NB4 (cell line): ENCODE measurements at regions not wholly inside any gene's neighbourhood (a gene's known extent, or its start where the extent isn't known, plus 50 kb on each side); places are given as distances from the start of the nearest gene placed in this dataset.

Source experiments
- MYC ChIP-seq: IDR thresholded peaks from 2 replicates; pipeline ENCODE4 v1.6.1; 2011; ENCODE audit warnings: low read depth, low read length
- POLR2A ChIP-seq: IDR thresholded peaks from 2 replicates; pipeline ENCODE4 v1.6.1; 2011; ENCODE audit warnings: mild to moderate bottlenecking; ENCODE audit not compliant: insufficient read length; ENCODE audit errors: extremely low read depth
- TF ChIP-seq, protein P1 (sequence below): IDR thresholded peaks from one replicate; pipeline ENCODE4 v1.5.1; 2012; ENCODE audit warnings: low read depth, low read length
- TF ChIP-seq, protein P2 (sequence below): IDR thresholded peaks from 2 replicates; pipeline ENCODE4 v1.6.1; 2011; ENCODE audit warnings: low read depth, low read length

DNA sequence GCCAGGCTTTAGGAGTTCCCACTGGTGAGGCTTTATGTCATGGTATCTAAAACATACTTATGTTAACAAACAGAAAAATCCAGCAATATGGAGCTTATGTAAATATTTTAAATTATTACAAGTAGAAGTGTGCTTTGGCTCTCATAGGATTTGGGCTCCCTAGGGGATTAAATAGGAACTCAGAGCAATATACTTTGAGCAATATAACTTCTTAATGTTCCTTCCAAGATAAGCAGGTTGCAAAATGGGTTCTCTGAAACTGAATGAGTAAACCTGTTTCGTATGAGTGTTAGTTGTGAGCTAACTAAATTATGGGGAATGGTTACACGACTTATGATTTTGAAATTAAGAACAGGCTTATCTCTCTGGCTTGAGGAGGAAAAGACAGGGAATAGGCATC, 366.1 kb upstream of the ZNF385D start:
- TF ChIP-seq, protein P1, sequence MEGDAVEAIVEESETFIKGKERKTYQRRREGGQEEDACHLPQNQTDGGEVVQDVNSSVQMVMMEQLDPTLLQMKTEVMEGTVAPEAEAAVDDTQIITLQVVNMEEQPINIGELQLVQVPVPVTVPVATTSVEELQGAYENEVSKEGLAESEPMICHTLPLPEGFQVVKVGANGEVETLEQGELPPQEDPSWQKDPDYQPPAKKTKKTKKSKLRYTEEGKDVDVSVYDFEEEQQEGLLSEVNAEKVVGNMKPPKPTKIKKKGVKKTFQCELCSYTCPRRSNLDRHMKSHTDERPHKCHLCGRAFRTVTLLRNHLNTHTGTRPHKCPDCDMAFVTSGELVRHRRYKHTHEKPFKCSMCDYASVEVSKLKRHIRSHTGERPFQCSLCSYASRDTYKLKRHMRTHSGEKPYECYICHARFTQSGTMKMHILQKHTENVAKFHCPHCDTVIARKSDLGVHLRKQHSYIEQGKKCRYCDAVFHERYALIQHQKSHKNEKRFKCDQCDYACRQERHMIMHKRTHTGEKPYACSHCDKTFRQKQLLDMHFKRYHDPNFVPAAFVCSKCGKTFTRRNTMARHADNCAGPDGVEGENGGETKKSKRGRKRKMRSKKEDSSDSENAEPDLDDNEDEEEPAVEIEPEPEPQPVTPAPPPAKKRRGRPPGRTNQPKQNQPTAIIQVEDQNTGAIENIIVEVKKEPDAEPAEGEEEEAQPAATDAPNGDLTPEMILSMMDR: no peak
- no peak for TF ChIP-seq POLR2A
- TF ChIP-seq, protein P2, sequence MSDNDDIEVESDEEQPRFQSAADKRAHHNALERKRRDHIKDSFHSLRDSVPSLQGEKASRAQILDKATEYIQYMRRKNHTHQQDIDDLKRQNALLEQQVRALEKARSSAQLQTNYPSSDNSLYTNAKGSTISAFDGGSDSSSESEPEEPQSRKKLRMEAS: no peak
- no peak for TF ChIP-seq MYC
